Thyroid gland (tissue), 4 donors: ENCODE measurements at regions not wholly inside any gene's neighbourhood (a gene's known extent, or its start where the extent isn't known, plus 50 kb on each side); places are given as distances from the start of the nearest gene placed in this dataset.

Experiments used
- DNase-seq, 2 donors: peaks; one replicate each; pipeline ENCODE4 v3.0.0-alpha.2; 2019
- H3K27ac ChIP-seq, 3 donors: fragments of 200-600 bp; sonication (generic); 1 replicate in 2 of 3; 2 replicates in 1 of 3; pipeline ENCODE4 v1.5.1; 2016 to 2019; ENCODE audit warnings: mild to moderate bottlenecking in 1 of 3, moderate library complexity in 1 of 3
- H3K27me3 ChIP-seq: fragments of 200-600 bp; sonication (generic); one replicate; pipeline ENCODE4 v1.5.1; 2019
- H3K36me3 ChIP-seq, 2 donors: fragments of 200-600 bp; sonication (generic); one replicate each; pipeline ENCODE4 v1.5.1; 2016 to 2019
- H3K4me1 ChIP-seq, 2 donors: fragments of 200-600 bp; sonication (generic); one replicate each; pipeline ENCODE4 v1.5.1; 2017 to 2019
- H3K4me3 ChIP-seq, 3 donors: fragments of 200-600 bp; sonication (generic); replicated peaks in 1 of 3; 1 replicate in 2 of 3; 2 replicates in 1 of 3; pipeline ENCODE4 v1.5.1; 2016; ENCODE audit warnings: mild to moderate bottlenecking in 1 of 3
- H3K9me3 ChIP-seq: fragments of 200-600 bp; sonication (generic); one replicate; pipeline ENCODE4 v1.5.1; 2017
- POLR2A ChIP-seq, 2 donors: fragments of 450-650 bp; IDR thresholded peaks; one replicate each; pipeline ENCODE4 v1.6.1; 2017; ENCODE audit warnings: antibody characterized with exemption in 2 of 2, mild to moderate bottlenecking in 2 of 2, moderate library complexity in 1 of 2
- whole genome bisulfite sequencing, 2 donors: methylation state at CpG; one replicate each; pipeline ENCODE4 v1.1.5; 2017; 5-methylcytosine and 5-hydroxymethylcytosine counted together
- intact Hi-C: fragments of 100-400 bp; cut with DNase I; formaldehyde crosslinking; loops from one replicate; pipeline ENCODE4 v1.15.1; 2023
- TF ChIP-seq, protein P1 (sequence below), 6 experiments: fragments of 200-600 bp in 3 of 6; fragments of 450-650 bp in 3 of 6; sonication (generic) in 3 of 6; IDR thresholded peaks; one replicate each; pipeline ENCODE4 v1.5.1; 2016 to 2019; ENCODE audit warnings: antibody characterized with exemption in 6 of 6, mild to moderate bottlenecking in 2 of 6, inconsistent platforms in 1 of 6, moderate library complexity in 1 of 6

DNA sequence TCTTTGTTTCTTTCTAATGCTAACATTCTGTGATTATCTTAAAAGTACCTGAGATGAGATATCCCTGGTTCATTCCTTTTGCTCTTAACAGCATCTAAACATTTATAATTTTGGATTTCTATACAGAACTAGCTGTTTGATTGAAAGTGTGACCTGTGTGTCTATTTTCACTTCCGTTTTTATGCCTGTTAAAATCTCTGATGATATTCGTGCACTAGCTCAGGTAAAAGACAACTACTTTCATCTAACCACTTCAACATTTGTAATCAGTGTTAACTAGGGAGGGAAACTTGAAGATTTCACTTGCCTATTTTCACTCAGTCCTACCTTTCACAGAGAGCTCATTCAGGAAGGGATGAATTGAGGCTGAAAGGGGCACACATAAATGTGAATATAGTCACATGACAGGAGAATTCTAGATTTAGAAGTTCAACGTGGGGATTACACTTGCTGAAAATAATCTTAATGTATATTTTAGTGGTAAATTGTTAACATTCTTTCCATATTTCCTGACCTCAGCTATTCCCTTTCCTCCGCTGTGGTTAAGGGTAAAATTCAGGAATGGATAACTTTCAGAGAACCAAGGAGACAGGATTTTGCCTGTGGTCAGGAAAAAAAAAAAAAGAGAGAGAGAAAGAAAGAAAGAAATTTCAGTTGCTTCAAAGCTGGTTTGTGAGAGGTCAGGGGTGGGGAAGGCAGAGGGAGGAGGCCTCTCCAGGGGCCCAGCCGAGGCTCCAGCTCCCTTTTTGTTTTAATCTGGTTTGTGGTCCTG is 159.8 kb upstream of the TSC22D2 start:
- H3K9me3 ChIP-seq: no peaks in the 10 kb centered on the region
- intact Hi-C loops: no loop called here
- no peak overlapping the region for H3K27ac ChIP-seq
- no peaks in the 10 kb centered on the region for H3K27me3 ChIP-seq
- H3K4me3 ChIP-seq: no peak overlapping the region
- no peaks in the 10 kb centered on the region for H3K36me3 ChIP-seq
- 68 to 70% methylated on average over 5 of the region's 5 CpGs for WGBS, 2 donors
- TF ChIP-seq, protein P1, sequence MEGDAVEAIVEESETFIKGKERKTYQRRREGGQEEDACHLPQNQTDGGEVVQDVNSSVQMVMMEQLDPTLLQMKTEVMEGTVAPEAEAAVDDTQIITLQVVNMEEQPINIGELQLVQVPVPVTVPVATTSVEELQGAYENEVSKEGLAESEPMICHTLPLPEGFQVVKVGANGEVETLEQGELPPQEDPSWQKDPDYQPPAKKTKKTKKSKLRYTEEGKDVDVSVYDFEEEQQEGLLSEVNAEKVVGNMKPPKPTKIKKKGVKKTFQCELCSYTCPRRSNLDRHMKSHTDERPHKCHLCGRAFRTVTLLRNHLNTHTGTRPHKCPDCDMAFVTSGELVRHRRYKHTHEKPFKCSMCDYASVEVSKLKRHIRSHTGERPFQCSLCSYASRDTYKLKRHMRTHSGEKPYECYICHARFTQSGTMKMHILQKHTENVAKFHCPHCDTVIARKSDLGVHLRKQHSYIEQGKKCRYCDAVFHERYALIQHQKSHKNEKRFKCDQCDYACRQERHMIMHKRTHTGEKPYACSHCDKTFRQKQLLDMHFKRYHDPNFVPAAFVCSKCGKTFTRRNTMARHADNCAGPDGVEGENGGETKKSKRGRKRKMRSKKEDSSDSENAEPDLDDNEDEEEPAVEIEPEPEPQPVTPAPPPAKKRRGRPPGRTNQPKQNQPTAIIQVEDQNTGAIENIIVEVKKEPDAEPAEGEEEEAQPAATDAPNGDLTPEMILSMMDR (IDR thresholded peaks at IDR 0.05): no peak
- no peak for TF ChIP-seq POLR2A (IDR thresholded peaks at IDR 0.05)
- DNase-seq: no peak
- H3K4me1 ChIP-seq: peaks cover 23 to 24% of the 10 kb centered on the region in 2 donors

DNA sequence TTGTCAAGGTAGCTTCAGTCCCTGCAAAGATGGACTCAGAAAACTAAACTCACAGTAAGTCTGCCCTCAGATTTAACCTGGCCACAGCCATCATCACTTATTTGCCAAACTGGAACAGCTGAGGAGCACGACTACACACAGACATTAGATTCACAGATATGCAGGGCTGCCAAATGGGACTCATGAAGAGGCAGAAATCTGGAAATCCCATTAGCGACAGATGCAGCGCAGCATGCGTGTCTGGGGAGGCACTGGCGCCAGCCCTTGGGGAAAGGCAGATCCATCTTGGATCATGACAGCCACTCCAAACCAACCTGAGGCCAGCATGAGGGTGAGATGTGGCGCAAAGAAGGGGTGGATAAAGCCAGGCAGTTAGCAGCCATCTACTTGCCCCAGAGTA is 160.7 kb upstream of the TSC22D2 start:
- WGBS, 2 donors: 92 to 96% methylated on average over 6 of the region's 6 CpGs
- no peak for DNase-seq
- H3K27me3 ChIP-seq: no peaks in the 10 kb centered on the region
- no peak overlapping the region for H3K27ac ChIP-seq
- H3K9me3 ChIP-seq: no peaks in the 10 kb centered on the region
- no peaks in the 10 kb centered on the region for H3K36me3 ChIP-seq
- H3K4me1 ChIP-seq: peaks cover 15% of the 10 kb centered on the region in 2 donors
- H3K4me3 ChIP-seq: no peak overlapping the region
- intact Hi-C loops: no loop called here
- TF ChIP-seq, protein P1 (IDR thresholded peaks at IDR 0.05): no peak
- no peak for TF ChIP-seq POLR2A (IDR thresholded peaks at IDR 0.05)

DNA sequence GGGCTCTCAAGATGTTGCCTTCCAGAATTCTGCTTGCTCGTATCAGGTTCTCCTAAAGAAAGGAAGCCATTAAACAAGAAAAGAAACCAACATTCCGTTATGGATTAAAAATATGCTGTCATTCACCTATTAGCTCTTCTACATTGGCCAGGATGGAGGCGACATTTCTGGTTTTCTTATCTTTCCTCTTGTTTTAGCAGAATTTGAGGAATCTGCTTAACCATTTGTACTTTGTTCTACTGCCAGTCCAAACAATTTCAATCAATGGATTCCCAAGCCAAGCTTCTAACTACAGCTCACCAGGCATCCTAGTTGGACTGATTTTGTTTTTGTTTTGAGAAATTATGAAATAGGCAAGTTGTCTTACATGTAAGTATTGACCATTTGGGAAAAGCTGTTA is 164.6 kb upstream of the TSC22D2 start:
- no peaks in the 10 kb centered on the region for H3K36me3 ChIP-seq
- TF ChIP-seq POLR2A (IDR thresholded peaks at IDR 0.05): no peak
- TF ChIP-seq, protein P1 (IDR thresholded peaks at IDR 0.05): no peak
- H3K4me3 ChIP-seq: no peak overlapping the region
- 92 to 93% methylated on average over 3 of the region's 3 CpGs for WGBS, 2 donors
- H3K27ac ChIP-seq: no peak overlapping the region
- DNase-seq: no peak
- intact Hi-C loops: no loop called here
- H3K4me1 ChIP-seq: peaks cover 6 to 11% of the 10 kb centered on the region in 2 donors
- no peaks in the 10 kb centered on the region for H3K27me3 ChIP-seq
- no peaks in the 10 kb centered on the region for H3K9me3 ChIP-seq

DNA sequence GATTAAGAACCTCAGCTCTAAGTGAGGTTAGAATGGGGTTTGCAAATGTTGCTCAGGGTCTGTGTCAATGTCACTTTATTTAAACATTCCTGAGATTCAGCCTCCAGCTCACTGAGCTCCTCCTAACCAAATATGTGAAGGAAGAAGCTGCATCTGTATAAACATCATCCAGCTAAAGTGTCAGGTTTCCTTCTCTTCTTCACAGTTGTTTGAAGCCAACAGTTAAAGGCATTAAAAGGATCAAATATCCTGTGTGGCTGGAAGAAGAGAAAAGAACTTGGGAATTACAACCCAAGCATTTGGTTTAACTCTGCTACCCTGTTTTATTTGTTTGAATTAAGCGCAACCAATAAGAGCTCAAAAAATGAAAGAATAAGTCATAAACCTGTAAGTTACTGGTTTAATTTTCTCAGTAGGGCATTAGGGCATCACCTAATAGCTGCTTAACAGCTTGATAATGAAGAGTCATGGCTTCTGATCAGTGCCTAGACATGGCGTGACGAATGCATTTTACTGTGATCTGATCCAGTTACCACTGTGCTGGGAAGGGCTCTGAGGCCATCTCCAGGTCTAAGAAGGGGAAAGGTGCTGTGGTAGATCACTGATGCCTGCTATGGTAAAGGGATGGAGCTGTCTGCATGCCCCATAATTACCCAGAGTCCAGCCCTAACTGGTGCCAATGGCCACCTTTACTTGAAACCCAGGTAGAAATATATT is 165.7 kb upstream of the TSC22D2 start:
- Histone ChIP-seq H3K27ac (no peak overlapping the region), H3K4me3 (no peak overlapping the region), H3K9me3 (no peaks in the 10 kb centered on the region), H3K36me3 (no peaks in the 10 kb centered on the region), H3K4me1 (peaks cover 16 to 21% of the 10 kb centered on the region in 2 donors), H3K27me3 (no peaks in the 10 kb centered on the region)
- intact Hi-C loops: no loop called here
- TF ChIP-seq, protein P1 (IDR thresholded peaks at IDR 0.05): no peak
- TF ChIP-seq POLR2A (IDR thresholded peaks at IDR 0.05): no peak
- DNase-seq: no peak
- WGBS, 2 donors: 89 to 96% methylated on average over 3 of the region's 3 CpGs

DNA sequence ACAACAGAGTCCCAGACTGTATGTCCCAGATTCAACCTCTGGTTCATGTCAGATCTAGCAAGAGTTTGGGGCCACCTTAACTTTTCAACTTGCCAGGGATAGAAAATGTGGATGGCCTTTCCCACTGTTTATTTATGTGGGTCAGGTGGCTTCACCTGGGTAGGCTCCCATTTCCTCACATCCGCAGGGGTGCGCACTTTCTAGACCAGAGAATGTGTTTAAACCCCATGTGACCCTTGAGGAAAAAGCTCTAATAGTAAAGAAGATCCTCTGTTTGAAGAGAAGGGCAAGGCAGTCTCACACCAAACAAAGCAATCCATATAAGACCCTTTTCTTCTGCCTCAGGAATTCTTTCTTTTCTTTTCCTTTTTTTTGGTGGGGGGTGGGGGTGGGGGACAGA is 167.2 kb upstream of the TSC22D2 start:
- Histone ChIP-seq H3K4me1 (peaks cover 22 to 23% of the 10 kb centered on the region in 2 donors), H3K27ac (no peak overlapping the region), H3K36me3 (no peaks in the 10 kb centered on the region), H3K9me3 (no peaks in the 10 kb centered on the region), H3K4me3 (no peak overlapping the region), H3K27me3 (no peaks in the 10 kb centered on the region)
- intact Hi-C loops: no loop called here
- TF ChIP-seq, protein P1 (IDR thresholded peaks at IDR 0.05): no peak
- TF ChIP-seq POLR2A (IDR thresholded peaks at IDR 0.05): no peak
- 68 to 79% methylated on average over 2 of the region's 2 CpGs for WGBS, 2 donors
- no peak for DNase-seq
